ENCODE measurements at regions not wholly inside any gene's neighbourhood (a gene's known extent, or its start where the extent isn't known, plus 50 kb on each side); places are given as distances from the start of the nearest gene placed in this dataset.

DNA sequence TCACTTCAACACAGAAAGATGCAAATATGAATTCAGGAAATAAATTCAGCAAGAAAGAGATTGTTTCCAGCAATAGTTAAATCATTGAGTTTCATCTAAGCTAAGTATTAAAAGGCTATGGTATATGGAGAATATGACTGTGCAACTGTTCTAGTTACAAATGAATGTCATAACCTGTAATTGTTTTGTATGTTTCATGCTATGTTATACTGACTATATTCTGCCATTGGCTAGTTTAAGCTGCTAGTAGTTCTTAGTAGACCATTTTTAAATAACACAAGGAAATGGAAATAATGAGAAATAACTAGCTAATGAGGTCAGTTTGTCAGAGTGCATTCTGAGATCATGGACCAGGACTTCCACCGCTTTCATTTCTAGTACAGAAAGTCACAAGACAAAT, 1154.9 kb upstream of the TMEFF2 start:
- DNase-seq (no peak), ATAC-seq (no peak)
- no peaks in the 10 kb centered on the region for H3K9me3 ChIP-seq (ENCODE audit: control insufficient read depth, low read length, poor library complexity, severe bottlenecking)
- no peaks in the 10 kb centered on the region for H3K4me1 Mint-ChIP-seq
- no peak overlapping the region for H3K27ac Mint-ChIP-seq
- H3K27me3 Mint-ChIP-seq = no peaks in the 10 kb centered on the region
- no peak overlapping the region for H3K4me3 Mint-ChIP-seq
- H3K36me3 Mint-ChIP-seq (ENCODE audit: low read depth) = peaks cover 2% of the 10 kb centered on the region

- Mint-ChIP-seq H3K4me3 (peak overlapping the region; percentile 76), H3K4me1 (no peaks in the 10 kb centered on the region), H3K27ac (no peak overlapping the region), H3K36me3 (ENCODE audit: low read depth) (peaks cover 2% of the 10 kb centered on the region), H3K27me3 (no peaks in the 10 kb centered on the region)
- DNase-seq (no peak), ATAC-seq (no peak)
- H3K9me3 ChIP-seq (ENCODE audit: control insufficient read depth, low read length, poor library complexity, severe bottlenecking) = no peaks in the 10 kb centered on the region
Measured at GRCh38 chr2:193348055-193348454, 1153.3 kb upstream of the TMEFF2 start.

DNA sequence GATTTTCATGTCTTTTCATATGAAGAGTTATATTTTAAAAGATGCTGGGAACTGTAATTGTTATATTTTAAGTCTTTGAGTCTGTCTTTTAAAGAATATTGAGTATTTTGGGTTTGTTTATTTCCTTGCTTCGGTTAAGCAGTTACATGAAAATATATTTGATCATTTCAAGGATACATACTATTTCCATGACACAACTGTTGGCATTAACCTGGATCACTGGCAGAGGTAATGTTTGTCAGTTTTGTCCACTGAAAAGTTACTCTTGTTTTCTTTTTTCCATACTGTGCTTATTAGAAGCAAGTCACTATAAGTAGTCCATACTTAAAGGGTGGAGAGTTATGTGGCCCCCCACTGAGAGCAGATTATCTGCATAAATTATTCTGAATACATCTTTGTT, 1142.0 kb upstream of the TMEFF2 start:
- no peaks in the 10 kb centered on the region for H3K36me3 Mint-ChIP-seq (ENCODE audit: low read depth)
- no peak overlapping the region for H3K27ac Mint-ChIP-seq
- DNase-seq (no peak), ATAC-seq (no peak)
- no peak overlapping the region for H3K4me3 Mint-ChIP-seq
- H3K4me1 Mint-ChIP-seq = no peaks in the 10 kb centered on the region
- H3K9me3 ChIP-seq (ENCODE audit: control insufficient read depth, low read length, poor library complexity, severe bottlenecking) = no peaks in the 10 kb centered on the region
- H3K27me3 Mint-ChIP-seq = no peaks in the 10 kb centered on the region

DNA sequence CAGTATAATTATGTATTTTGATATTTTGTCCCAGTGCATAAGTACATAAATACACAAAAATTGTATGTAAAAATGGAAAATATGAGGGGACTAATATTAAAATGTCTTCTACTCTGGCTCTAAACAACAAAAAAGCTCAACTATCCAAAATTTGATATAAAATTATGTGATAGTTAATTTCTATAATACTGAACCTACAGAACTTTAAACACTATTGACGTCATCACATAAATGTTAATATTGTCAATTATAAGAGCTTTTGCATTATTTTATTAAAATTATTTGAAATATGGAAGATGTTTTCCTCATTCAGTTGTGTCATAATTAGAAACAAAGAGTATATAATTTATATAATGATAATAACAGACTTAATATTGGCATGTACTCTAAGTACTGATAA, 1139.7 kb upstream of the TMEFF2 start:
- Mint-ChIP-seq H3K4me1 (no peaks in the 10 kb centered on the region), H3K27ac (no peak overlapping the region)
- ATAC-seq = no peak

GRCh38 chr2:193333539-193333938, 1138.8 kb upstream of the TMEFF2 start:
- ATAC-seq = no peak
- Mint-ChIP-seq H3K27ac (no peak overlapping the region), H3K36me3 (ENCODE audit: low read depth) (no peaks in the 10 kb centered on the region), H3K27me3 (no peaks in the 10 kb centered on the region), H3K4me1 (no peaks in the 10 kb centered on the region), H3K4me3 (no peak overlapping the region)
- no peak for DNase-seq
- H3K9me3 ChIP-seq (ENCODE audit: control insufficient read depth, low read length, poor library complexity, severe bottlenecking) = no peaks in the 10 kb centered on the region

More for the DNA sequence above, 1139.7 kb upstream of the TMEFF2 start:
- H3K4me3 Mint-ChIP-seq = no peak overlapping the region
- H3K36me3 Mint-ChIP-seq (ENCODE audit: low read depth) = no peaks in the 10 kb centered on the region
- H3K27me3 Mint-ChIP-seq = no peaks in the 10 kb centered on the region
- DNase-seq = no peak
- H3K9me3 ChIP-seq (ENCODE audit: control insufficient read depth, low read length, poor library complexity, severe bottlenecking) = no peaks in the 10 kb centered on the region

GRCh38 chr2:193332941-193333340, 1138.2 kb upstream of the TMEFF2 start:
- H3K4me3 Mint-ChIP-seq = no peak overlapping the region
- H3K27me3 Mint-ChIP-seq = no peaks in the 10 kb centered on the region
- no peaks in the 10 kb centered on the region for H3K4me1 Mint-ChIP-seq
- no peaks in the 10 kb centered on the region for H3K9me3 ChIP-seq (ENCODE audit: control insufficient read depth, low read length, poor library complexity, severe bottlenecking)
- ATAC-seq = no peak
- H3K36me3 Mint-ChIP-seq (ENCODE audit: low read depth) = no peaks in the 10 kb centered on the region
- no peak overlapping the region for H3K27ac Mint-ChIP-seq
- DNase-seq = no peak

DNA sequence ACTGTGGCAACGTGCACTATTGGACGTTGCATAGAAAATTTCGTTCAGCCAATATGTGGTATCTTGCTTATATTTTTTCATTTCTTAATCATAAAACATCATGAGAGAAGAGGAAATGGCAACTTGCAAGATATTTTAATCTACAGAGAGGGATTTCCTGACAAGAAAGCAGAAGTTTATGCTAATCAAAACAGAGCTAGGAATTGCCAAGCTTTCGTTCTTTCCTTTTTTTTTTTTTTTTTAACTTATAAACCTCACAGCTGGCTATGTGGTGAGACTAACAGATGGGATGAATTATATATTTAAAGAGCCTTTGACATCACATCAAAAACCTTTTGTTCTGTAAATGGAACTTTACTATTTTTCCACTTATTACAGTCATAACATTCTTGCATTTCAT, 1136.9 kb upstream of the TMEFF2 start:
- H3K9me3 ChIP-seq (ENCODE audit: control insufficient read depth, low read length, poor library complexity, severe bottlenecking) = no peaks in the 10 kb centered on the region
- Mint-ChIP-seq H3K27me3 (no peaks in the 10 kb centered on the region), H3K27ac (no peak overlapping the region), H3K4me3 (no peak overlapping the region), H3K36me3 (ENCODE audit: low read depth) (no peaks in the 10 kb centered on the region), H3K4me1 (no peaks in the 10 kb centered on the region)
- ATAC-seq (no peak), DNase-seq (no peak)

DNA sequence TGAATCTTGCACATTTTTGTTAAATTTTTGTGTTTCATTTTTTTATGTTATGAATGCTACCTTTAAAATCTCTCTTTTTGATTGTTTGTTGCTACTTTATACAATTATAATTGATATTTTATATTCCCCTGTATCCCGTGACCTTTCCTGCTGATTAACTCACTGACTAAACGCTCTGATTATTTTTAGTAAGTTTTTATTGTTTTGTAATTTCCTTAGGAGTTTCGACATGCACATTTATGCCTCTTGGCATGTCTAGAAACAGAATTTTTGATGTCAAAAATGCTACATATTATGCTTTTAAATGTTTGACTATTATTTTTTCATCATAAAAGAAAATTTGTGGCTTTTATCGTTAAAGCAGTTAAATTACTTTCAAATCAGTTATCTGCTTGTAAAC, 1131.6 kb upstream of the TMEFF2 start:
- no peaks in the 10 kb centered on the region for H3K36me3 Mint-ChIP-seq (ENCODE audit: low read depth)
- DNase-seq (no peak), ATAC-seq (no peak)
- no peaks in the 10 kb centered on the region for H3K4me1 Mint-ChIP-seq
- H3K9me3 ChIP-seq (ENCODE audit: control insufficient read depth, low read length, poor library complexity, severe bottlenecking) = no peaks in the 10 kb centered on the region
- H3K4me3 Mint-ChIP-seq = no peak overlapping the region
- H3K27me3 Mint-ChIP-seq = no peaks in the 10 kb centered on the region
- H3K27ac Mint-ChIP-seq = no peak overlapping the region

DNA sequence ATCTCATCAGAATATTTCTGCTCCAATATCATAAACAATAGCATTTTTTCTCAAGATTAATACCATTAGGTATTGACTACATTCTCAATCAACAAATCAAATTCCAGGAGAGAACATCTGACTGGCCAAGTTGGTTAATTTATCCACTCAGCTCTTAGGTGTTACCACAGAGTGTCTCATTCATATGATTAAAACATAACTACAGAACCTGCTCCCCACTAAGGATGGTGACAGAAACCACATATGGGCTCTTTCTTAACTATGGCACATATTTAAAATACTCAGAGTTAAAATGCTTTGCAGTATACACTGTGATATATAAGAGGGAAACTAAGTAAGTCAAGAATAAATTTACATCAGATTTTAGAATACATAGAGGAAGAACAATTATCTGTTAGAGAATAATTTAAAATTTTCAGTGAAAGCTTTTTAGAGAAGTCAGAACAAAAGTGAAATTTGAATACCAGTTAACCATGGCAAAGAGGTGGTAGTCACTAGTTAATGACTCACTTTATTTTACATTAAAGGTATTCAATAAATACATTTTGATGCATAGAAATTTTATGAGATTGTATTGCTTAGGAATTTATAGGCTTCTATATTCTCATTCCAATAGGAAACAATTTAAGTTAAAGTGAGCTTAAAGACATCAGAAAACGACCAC, 1120.8 kb upstream of the TMEFF2 start:
- Mint-ChIP-seq H3K4me1 (no peaks in the 10 kb centered on the region), H3K4me3 (no peak overlapping the region), H3K36me3 (ENCODE audit: low read depth) (no peaks in the 10 kb centered on the region), H3K27me3 (no peaks in the 10 kb centered on the region), H3K27ac (no peak overlapping the region)
- no peaks in the 10 kb centered on the region for H3K9me3 ChIP-seq (ENCODE audit: control insufficient read depth, low read length, poor library complexity, severe bottlenecking)
- DNase-seq = no peak
- ATAC-seq = no peak

- ATAC-seq = no peak
- H3K36me3 Mint-ChIP-seq (ENCODE audit: low read depth) = no peaks in the 10 kb centered on the region
- no peaks in the 10 kb centered on the region for H3K9me3 ChIP-seq (ENCODE audit: control insufficient read depth, low read length, poor library complexity, severe bottlenecking)
- peaks cover 2% of the 10 kb centered on the region for H3K4me1 Mint-ChIP-seq
- H3K27me3 Mint-ChIP-seq = no peaks in the 10 kb centered on the region
- no peak overlapping the region for H3K27ac Mint-ChIP-seq
- H3K4me3 Mint-ChIP-seq = no peak overlapping the region
- no peak for DNase-seq
Measured at GRCh38 chr2:193303464-193303863, 1108.7 kb upstream of the TMEFF2 start.

- H3K4me3 Mint-ChIP-seq = no peak overlapping the region
- no peaks in the 10 kb centered on the region for H3K4me1 Mint-ChIP-seq
- no peaks in the 10 kb centered on the region for H3K27me3 Mint-ChIP-seq
- no peaks in the 10 kb centered on the region for H3K9me3 ChIP-seq (ENCODE audit: control insufficient read depth, low read length, poor library complexity, severe bottlenecking)
- H3K36me3 Mint-ChIP-seq (ENCODE audit: low read depth) = no peaks in the 10 kb centered on the region
- DNase-seq (no peak), ATAC-seq (no peak)
- H3K27ac Mint-ChIP-seq = no peak overlapping the region
Measured at GRCh38 chr2:193294371-193294770, 1099.6 kb upstream of the TMEFF2 start.

GRCh38 chr2:193279361-193279760, 1084.6 kb upstream of the TMEFF2 start:
- no peak for DNase-seq
- Mint-ChIP-seq H3K4me3 (no peak overlapping the region), H3K36me3 (ENCODE audit: low read depth) (no peaks in the 10 kb centered on the region), H3K4me1 (no peaks in the 10 kb centered on the region), H3K27ac (no peak overlapping the region), H3K27me3 (no peaks in the 10 kb centered on the region)
- H3K9me3 ChIP-seq (ENCODE audit: control insufficient read depth, low read length, poor library complexity, severe bottlenecking) = no peaks in the 10 kb centered on the region
- ATAC-seq = no peak

GRCh38 chr2:193276988-193277387, 1082.3 kb upstream of the TMEFF2 start:
- Mint-ChIP-seq H3K27ac (no peak overlapping the region), H3K4me1 (no peaks in the 10 kb centered on the region), H3K27me3 (no peaks in the 10 kb centered on the region), H3K36me3 (ENCODE audit: low read depth) (no peaks in the 10 kb centered on the region), H3K4me3 (no peak overlapping the region)
- no peak for DNase-seq
- no peaks in the 10 kb centered on the region for H3K9me3 ChIP-seq (ENCODE audit: control insufficient read depth, low read length, poor library complexity, severe bottlenecking)
- ATAC-seq = no peak

DNA sequence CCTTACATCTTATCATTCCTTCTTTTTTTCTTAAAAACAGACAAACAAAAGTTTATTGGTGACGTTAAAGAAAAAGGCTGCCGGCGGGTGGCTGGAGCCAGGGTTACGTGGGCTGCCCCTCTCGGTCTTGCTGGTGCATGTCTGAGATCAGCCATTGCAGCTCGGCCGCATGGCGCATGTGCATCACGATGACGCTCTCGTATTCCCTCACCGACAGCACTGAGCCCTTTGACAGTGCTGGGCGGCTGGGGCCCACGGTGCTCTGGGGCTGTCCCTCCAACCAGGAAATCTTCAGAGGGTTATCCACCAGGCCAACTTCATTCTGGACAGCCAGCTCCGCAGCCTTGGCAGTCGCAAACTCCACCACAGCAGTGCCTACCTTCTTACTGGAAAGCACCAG, 1081.8 kb upstream of the TMEFF2 start:
- DNase-seq (no peak), ATAC-seq (no peak)
- H3K9me3 ChIP-seq (ENCODE audit: control insufficient read depth, low read length, poor library complexity, severe bottlenecking) = no peaks in the 10 kb centered on the region
- no peaks in the 10 kb centered on the region for H3K27me3 Mint-ChIP-seq
- no peak overlapping the region for H3K4me3 Mint-ChIP-seq
- no peak overlapping the region for H3K27ac Mint-ChIP-seq
- no peaks in the 10 kb centered on the region for H3K36me3 Mint-ChIP-seq (ENCODE audit: low read depth)
- no peaks in the 10 kb centered on the region for H3K4me1 Mint-ChIP-seq
